Activated CD8-positive, alpha-beta memory T cell treated with anti-CD3 and anti-CD28 coated beads for 1 hour (primary cell): ENCODE measurements at regions not wholly inside any gene's neighbourhood (a gene's known extent, or its start where the extent isn't known, plus 50 kb on each side); places are given as distances from the start of the nearest gene placed in this dataset.
"Not testable (repeated sequence)": the region's sequence is repeated elsewhere in the genome, so short reads cannot be mapped to it uniquely, and the experiment has no call there.

Experiments
- DNase-seq, 2 donors: peaks; one replicate each; pipeline ENCODE4 v3.0.0-alpha.2; 2020; ENCODE audit warnings: low read depth in 1 of 2; ENCODE audit errors: extremely low read depth in 1 of 2

DNA sequence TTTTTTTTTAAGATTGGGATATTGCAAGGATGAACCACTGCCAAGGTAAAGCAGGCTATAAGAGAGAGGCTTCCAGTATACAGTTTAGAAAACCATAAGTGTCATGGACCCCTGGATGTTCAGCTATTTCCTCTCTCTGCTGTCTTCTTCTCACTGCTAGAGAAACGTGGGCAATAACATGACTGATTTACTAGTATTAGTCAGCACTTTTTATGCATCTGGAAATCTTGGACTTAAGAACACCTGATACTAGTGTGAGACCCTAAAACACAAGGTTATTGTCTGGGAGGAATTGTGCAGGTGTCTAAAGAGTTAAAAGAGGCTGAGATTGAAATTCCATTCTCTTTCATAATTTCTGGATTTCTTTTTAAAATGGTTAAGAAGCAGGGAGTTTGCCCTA lies 460.6 kb upstream of the MCTP2 start:
- no peak for DNase-seq

DNA sequence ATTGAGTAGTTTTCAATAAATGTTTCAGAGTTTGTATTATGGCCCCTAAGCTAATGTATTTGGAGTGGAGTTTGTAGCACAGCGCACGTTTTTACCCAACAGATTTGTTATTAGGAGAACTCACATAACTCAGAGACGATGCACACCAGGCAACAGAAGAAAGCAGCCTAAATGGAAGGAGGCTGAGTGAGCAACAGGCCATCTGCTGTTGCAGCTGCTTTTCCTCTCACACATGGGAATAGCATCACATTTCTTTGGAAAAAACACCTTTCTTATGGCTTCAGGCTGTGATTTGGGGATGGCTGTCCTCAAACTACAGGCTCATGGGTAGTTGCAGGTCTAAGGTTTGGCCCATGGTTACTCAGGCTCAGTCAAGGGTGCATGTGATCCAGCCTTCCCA lies 469.3 kb upstream of the MCTP2 start:
- no peak for DNase-seq

DNA sequence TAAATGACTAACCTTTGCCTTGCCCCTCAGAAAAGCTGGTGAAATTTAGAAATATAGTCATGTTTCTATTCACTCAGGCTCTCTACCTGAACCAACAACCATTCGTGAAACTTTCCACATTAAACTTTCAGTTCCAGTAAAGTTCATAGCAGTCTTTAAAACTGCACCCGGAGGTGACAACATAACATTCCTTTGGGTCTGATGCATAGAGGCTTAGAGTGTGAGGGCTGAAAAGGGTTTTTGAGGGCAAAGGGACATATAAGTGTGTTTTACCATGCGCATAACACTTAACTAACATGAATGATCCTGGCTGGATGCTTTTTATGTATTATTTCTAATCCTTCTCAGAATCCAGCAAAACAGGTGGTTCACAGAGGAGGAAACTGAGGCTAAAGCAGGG lies 471.7 kb upstream of the MCTP2 start:
- DNase-seq: no peak

DNA sequence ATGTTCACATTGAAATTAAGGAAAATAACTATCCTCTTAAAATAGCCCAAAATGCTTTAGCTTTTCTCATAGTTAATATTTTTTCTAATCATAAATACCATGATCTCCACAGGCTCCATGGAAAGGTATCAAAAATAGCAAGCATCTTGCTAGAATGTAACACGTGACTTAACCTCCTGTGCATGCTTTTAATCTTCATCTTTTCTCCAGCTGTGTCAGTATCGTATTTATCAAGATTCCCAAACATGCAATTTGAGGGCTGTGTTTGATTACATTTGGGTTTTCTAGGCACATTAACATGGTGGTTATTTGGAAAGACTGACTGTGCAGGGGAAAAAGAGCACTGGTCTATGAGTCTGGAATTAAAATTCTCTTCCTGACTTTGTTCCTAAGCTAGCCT lies 472.5 kb upstream of the MCTP2 start:
- DNase-seq: no peak

DNA sequence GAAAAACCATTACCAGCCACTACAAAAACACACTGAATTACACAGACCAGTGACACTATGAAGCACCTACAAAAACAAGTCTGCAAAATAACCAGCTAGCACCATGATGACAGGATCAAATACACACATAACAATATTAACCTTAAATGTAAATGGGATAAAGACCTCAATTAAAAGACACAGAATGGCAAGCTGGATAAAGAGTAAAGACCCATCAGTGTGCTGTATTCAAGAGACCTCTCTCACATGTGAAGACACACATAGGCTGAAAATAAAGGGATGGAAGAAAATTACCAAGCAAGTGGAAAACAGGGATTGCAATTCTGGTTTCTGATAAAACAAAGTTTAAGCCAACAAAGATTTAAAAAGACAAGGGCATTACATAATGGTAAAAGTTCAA lies 482.7 kb upstream of the MCTP2 start:
- DNase-seq: no peak

DNA sequence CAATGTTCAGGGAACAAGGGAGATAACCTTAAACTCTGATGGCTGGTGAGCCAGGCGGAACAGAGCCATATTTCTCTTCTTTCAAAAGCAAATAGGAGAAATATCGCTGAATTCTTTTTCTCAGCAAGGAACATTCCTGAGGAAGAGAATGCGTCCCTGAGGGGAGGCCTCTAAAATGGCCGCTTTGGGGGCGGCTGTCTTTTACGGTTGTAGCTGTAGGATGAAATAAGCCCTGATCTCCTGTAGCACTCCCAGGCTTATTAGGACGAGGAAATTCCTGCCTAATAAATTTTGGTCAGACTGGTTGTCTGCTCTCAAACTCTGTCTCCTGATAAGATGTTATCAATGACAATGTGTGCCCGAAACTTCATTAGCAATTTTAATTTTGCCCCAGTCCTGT lies 496.4 kb upstream of the MCTP2 start:
- DNase-seq: not testable (repeated sequence)

DNA sequence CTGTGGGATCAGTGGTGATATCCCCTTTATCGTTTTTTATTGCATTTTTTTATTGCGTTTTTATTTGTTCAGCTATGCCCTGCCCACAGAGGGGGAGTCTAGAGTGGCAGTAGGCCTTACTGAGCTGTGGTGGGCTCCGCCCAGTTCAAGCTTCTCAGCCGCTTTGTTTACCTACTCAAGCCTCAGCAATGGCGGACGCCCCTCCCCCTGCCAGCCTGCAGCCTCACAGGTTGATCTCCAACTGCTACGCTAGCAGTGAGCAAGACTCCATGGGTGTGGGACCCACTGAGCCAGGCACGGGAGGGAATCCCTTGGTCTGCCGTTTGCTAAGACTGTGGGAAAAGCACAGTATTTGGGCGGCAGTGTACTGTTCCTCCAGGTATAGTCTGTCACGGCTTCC lies 500.6 kb upstream of the MCTP2 start:
- no peak for DNase-seq

DNA sequence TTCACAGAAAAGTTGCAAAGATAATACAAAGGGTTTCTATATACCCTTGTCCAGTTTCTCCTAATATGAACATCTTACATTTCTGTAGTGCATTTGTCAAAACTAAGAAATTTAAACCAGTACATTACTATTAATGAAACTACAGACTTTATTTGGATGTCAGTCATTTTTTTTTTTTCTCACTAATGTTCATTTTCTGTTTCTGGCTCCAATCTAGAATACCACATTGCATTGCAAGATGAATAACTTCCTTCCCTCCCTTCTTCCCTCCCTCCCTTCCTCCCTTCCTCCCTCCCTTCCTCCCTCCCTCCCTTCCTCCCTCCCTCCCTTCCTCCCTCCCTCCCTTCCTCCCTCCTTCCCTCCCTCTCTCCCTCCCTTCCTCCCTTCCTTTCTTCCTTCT lies 509.2 kb upstream of the MCTP2 start:
- no peak for DNase-seq

DNA sequence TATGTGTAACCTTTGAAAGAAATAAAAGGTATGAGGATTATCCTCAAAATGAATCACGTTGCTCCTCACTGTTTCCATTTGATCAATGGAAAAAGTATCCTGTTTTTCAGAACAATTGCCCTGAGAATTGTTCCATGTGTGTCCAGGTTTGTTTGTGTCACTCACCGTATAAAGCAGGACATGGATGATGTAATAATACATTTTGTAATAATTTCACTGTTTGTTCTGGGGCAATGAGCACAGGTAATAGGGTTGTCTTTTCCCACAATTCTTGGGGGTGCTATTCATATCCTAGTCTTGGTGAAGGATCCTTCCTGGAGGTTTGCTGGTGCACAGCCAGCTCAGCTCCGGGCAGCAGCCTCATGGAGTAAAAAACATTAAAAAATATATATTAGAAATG lies 510.8 kb upstream of the MCTP2 start:
- DNase-seq: no peak

DNA sequence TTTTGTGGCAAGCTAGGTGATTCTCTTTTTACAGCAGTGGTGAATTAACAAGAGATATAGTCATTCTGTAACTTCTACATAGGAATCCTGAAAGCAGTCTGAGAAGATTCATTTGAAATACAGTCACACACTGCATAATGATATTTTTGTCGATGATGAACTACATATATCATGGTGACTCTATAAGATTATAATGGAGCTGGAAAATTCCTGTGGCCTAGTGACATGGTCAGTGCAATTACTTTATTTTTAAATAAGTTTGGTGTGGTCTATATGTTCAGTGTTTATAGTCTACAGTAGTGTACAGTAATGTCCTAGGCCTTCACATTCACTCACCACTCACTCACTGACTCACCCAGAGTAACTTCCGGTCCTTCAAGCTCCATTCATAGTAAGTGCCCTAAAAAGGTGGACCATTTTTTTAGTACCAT lies 511.4 kb upstream of the MCTP2 start:
- DNase-seq: no peak

DNA sequence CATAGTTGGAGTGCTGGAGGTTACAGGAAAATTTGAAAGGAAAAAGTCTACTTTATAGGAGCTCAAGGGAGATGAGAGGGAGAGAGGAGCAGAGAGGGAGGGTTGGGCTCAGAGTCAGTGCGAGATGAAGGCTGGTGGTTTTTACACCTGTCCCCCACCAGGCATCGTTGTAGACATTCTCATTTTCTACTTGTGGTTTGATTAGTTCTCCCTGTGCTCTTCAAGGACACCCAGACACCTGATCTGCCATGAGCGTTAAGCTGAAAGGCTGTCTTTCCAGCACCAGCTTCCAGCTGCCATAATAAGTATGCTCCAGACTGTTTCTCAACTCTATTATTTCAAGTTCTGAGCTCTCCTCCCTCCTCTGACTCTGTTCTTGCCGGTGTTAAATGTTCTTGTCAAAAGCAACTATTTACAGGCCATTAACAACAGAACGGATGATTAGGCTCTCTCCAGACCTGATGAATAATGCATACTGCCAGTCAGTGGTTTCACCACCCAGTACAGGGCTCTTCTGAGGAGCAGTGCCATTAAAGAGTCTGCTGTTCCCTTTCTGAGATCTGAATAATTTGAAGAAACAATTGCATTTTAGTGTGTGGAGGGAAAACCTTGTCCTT lies 514.6 kb upstream of the MCTP2 start:
- no peak for DNase-seq

DNA sequence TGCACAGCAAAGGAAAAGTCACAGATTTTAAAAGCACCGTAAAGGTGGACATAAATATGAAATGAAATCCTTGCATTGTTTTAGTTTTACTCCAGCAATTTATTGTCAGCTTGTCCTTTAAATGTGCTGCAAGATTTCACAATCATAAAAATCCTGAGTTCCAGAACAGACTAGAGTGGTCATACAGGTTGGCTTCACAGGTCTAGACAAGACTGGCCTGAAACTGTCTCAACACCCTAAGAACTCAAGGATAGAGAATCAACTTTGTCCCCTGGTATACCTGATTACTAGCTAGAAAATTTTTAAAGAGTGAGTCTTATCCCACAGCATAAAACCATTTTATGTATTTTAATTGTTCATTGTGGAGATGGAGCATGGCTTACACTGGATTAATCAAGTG lies 521.7 kb upstream of the MCTP2 start:
- no peak for DNase-seq

DNA sequence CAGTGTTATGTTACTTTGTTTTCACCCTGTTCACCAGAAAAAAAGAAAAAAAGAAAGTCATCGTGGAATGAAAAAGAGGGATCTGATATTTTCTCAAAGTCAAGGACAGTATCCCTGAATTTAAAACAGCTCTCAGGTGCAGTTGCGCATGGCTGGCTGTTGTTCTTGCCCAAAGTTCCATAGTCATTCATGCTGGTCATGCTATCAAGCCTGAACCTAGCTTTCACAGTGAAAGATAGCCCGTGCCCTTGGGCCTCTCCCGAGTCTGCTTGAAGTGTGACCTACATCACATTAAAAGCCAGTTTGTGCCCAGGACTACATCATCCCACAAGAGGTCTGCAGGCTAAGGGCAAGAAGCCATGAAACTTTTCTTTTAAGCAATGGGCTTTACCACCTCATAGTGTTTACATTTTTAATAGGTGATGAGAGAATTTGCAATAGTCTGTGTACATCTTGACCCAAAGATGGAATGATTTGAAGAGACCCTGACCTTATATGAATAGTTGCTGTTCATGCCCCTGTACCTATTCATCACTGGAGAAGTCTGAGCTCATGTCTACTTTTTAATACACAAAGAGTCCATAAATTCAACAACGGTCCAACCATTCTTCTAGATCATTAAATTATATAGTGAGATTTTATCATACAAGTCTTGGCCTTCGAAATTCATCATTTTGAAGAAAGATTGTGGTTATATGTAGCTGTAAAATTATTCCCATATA lies 522.5 kb upstream of the MCTP2 start:
- no peak for DNase-seq

DNA sequence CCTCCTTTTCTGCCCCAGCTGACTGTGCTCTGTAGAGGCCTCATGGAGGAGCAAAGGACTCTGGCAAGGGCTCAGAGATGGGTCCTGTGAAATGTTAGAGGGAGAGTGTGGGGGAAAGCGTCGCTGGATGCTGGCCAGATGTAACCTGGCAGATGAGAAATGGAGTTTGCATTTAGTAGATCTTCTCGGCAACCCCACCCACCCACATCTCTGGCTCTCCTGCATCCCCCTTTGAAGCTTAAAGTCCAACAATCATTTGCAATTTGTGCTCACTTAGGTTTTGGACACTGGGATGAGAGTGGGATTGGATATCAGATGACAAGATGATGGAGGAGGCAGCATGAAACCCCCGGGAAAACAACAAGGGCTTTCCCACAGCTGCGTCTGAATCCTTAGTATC lies 523.6 kb upstream of the MCTP2 start:
- no peak for DNase-seq

DNA sequence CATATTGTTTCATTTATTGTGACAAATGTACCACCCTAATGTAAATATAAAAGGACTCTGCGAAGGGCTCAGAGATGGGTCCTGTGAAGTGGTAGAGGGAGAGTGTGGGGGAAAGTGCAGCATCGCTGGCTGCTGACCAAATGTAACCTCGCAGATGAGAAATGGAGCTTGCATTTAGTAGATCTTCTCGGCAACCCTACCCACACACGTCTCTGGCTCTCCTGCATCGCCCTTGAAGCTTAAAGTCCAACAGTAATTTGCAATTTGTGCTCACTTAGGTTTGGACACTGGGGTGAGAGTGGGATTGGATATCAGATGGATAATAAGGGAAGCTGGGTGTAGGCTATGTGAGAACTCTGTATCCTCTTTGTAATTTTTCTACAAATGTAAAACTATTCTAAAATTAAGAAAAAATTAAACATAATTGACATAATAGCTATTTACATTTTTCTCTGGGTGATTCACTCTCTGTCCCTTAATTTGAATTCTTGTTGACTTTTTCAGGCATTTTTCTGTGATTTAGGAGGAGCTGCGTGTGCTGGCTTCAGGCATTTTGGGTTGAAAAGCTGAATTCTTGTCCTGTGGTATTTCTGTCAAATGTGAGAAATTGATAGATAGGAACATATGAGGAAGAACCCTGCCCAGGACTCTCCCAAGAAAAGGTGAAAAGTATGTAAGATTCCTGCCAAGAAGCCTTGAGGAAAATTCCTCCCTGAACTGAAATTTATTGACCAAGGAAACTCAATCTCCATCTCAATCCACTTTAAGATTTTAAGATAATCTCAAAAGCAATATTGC lies 524.7 kb upstream of the MCTP2 start:
- DNase-seq: no peak

DNA sequence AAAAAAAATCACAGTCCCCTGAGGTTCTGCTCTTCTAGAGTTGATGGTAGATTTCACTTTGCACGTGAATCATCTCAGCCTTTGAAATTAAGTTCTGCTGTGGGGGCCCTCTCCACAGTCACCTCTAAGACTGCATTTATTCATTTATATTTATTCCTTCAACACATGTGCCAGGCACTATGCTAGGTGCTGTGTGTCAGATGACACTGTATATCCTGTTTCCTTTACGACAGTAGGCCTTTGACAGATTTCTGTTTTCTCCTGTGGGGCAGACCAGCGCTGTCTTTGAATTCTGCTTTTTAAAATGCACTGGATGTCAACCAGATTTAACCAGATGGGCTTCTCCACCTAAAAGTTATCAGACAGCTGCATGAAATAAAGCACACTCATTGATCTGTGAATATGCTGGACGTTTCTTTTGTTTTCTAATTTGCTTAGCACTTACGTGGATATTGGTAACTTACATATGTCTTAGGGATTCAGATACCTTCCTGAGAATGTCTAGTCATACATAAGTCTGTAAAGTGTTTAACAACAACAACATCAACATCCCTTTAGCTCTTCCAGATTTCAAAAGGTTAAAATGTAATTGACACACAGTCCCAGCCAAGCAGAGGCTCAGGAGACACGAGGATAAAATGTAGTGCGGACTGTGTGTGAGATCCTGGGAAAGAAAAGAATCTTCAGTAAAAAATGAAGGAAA lies 525.5 kb upstream of the MCTP2 start:
- DNase-seq: no peak

DNA sequence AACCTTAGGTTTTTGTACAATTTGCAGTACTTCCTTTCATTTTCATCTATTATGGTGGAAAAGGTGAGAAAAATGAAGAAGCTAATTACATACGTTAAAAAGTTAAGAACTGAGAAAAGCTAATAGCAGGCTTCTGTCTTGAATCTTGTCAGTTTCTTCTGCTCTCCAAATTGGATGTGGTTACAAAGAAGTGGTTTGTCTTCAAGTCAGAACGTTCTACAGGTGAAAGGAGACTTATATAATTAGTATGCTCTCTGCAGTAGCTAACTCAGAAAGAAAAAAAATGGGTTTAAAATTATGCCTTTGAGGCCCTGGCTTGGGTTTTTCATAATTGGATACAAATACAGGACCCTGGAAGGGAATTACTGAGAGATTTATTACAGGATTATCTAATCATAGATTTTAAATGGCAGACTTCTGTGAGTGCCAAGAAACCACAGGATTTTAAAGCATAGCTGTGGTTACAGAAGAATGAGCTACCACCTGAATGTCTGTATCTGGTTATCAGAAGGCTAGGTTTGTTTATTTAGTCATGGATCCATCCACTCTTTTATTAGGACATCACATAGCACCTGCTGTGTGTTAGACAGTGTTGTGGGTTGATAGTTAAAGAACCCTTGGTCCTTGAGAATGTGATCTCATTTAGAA lies 528.1 kb upstream of the MCTP2 start:
- no peak for DNase-seq

DNA sequence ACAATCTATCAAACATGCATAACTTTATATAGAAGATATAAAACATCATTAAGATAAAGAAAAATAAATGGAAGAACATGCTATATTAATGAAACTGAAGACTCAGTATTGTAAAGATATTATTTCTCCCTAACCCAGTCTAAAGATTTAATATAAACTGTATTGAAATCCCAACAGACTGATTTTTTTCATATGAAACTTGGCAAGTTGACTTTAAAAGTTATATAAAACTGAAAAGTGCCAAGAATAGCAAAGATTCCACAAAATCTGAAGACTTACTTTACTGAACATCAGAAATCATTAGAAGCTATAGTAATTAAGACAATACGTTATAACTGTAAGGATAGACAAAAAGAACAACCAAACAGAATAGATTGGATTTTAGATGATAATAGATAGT lies 531.3 kb upstream of the MCTP2 start:
- no peak for DNase-seq

DNA sequence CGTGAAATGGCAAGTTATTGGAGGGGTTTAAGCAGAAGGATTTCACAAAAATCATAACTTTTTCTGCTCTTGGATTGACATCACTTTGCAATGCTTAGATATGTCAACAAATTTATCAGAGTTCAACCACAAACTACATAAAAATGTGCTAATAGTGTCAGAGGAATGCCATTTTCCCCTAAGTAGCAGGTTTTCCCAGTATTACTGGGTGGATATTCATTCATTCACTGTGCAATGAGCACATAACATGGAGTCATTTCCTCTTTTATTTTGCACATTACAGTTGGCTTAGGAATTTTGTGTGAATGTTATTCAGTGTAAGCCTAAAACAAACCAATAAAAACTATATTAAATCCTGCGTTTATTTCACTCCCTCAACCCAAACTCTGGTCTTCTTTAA lies 537.3 kb upstream of the MCTP2 start:
- no peak for DNase-seq

DNA sequence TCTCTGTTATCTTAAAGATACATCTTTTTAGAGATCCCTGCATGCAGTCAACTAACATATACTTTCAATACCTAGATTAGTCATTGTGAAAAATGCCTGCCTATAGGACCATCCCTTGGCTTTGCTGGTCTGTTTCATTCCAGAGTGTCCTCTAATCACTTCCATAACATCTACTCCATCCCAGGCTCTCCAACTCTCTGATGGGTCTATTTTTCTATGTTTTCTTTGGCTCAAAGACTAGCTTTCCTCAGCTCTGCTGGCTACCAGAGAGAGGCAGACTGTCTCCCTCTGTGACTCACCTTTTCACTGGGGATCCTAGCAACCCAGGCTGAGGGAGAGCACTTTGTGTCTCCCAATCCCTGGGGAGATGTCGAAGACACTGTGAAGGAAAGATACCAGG lies 547.7 kb upstream of the MCTP2 start:
- no peak for DNase-seq

DNA sequence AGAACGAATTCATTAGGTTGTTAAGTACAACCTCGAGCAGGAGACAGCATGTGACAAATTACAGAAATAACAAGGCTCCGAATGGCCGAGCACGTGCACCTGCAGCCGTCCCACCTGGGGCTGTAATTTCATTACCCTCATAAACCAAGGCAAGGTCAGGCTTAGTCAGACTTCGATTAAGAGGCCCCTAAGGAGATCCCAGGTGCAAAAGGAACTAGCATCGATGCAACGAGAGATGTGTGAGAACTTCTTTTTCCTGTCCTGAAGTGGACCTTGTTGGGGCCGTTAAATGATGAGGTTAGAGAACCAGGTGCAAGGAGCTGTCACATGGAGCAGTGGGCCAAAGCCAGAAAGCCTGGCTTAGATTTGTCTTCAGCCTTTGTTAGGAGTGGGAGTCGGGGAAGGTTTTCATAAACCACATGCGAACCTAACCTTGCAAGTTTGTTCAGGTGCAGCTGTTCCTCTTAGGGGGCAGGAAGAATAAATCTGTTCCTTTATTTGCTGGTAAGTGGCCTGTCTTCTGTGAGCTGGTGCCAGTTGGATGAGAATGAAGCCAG lies 559.9 kb upstream of the MCTP2 start:
- DNase-seq: no peak
